GM12892 (cell line): ENCODE measurements at regions not wholly inside any gene's neighbourhood (a gene's known extent, or its start where the extent isn't known, plus 50 kb on each side); places are given as distances from the start of the nearest gene placed in this dataset.

ENCODE experiments used
- POLR2A ChIP-seq: IDR thresholded peaks from 2 replicates; pipeline ENCODE4 v1.6.1; 2011; ENCODE audit warnings: low read depth, low read length, control low read depth
- TAF1 ChIP-seq: IDR thresholded peaks from 2 replicates; pipeline ENCODE4 v1.6.1; 2011; ENCODE audit warnings: low read depth, mild to moderate bottlenecking, control low read depth, low read length, borderline replicate concordance

GRCh38 chr7:68078157-68078710 lies 1081.6 kb downstream of the TYW1 start:
- TF ChIP-seq POLR2A (no peak), TAF1 (no peak)
